Type B pancreatic cell (in vitro differentiated cells): ENCODE measurements at regions not wholly inside any gene's neighbourhood (a gene's known extent, or its start where the extent isn't known, plus 50 kb on each side); places are given as distances from the start of the nearest gene placed in this dataset.
A peak's percentile ranks its signal among the peaks of the same experiment; 100 is the strongest.

Experiments used
- DNase-seq: peaks from one replicate; pipeline ENCODE4 v3.0.0; 2021; ENCODE audit warnings: mixed read lengths; ENCODE audit not compliant: unreplicated experiment; ENCODE audit errors: extremely low spot score
- H3K27ac Mint-ChIP-seq: 2 replicates; pipeline ENCODE4 v1.8.0; 2021; ENCODE audit warnings: mild to moderate bottlenecking, mixed read lengths
- H3K27me3 Mint-ChIP-seq: 2 replicates; pipeline ENCODE4 v1.8.0; 2021; ENCODE audit warnings: mixed read lengths
- H3K36me3 Mint-ChIP-seq: 2 replicates; pipeline ENCODE4 v1.8.0; 2021; ENCODE audit warnings: mixed read lengths
- H3K4me1 Mint-ChIP-seq: one replicate; pipeline ENCODE4 v1.8.0; 2021; ENCODE audit warnings: mixed read lengths; ENCODE audit not compliant: unreplicated experiment
- H3K4me3 Mint-ChIP-seq: 2 replicates; pipeline ENCODE4 v1.8.0; 2021; ENCODE audit warnings: mild to moderate bottlenecking, mixed read lengths
- H3K9me3 Mint-ChIP-seq: 2 replicates; pipeline ENCODE4 v1.8.0; 2021; ENCODE audit warnings: mixed read lengths
- CTCF ChIP-seq: fragments of 200-600 bp; sonication (generic); conservative IDR thresholded peaks from 2 replicates; pipeline ENCODE4 v1.5.0; 2021; ENCODE audit warnings: antibody characterized with exemption, mild to moderate bottlenecking

- Mint-ChIP-seq H3K4me3 (peak overlapping the region; percentile 51), H3K27me3 (no peaks in the 10 kb centered on the region), H3K36me3 (no peaks in the 10 kb centered on the region), H3K4me1 (peaks cover 16% of the 10 kb centered on the region), H3K27ac (peak overlapping the region; percentile 89), H3K9me3 (peaks cover 9% of the 10 kb centered on the region)
- DNase-seq = no peak
- TF ChIP-seq CTCF = no peak
These were observed 404.6 kb downstream of the MED13L start for GRCh38 chr12:115872919-115873357.

GRCh38 chr12:115872212-115872611, 405.3 kb downstream of the MED13L start:
- Mint-ChIP-seq H3K36me3 (no peaks in the 10 kb centered on the region), H3K4me3 (peak overlapping the region; percentile 51), H3K9me3 (peaks cover 9% of the 10 kb centered on the region), H3K4me1 (peaks cover 16% of the 10 kb centered on the region), H3K27me3 (no peaks in the 10 kb centered on the region), H3K27ac (peak overlapping the region; percentile 89)
- no peak for DNase-seq
- no peak for TF ChIP-seq CTCF

- Mint-ChIP-seq H3K9me3 (peaks cover 4% of the 10 kb centered on the region), H3K4me1 (peaks cover 16% of the 10 kb centered on the region), H3K27me3 (no peaks in the 10 kb centered on the region), H3K36me3 (no peaks in the 10 kb centered on the region), H3K4me3 (no peak overlapping the region), H3K27ac (peak overlapping the region; percentile 89)
- TF ChIP-seq CTCF = peak; percentile 75
- no peak for DNase-seq
These were observed 405.8 kb downstream of the MED13L start for GRCh38 chr12:115871714-115872113.

- no peaks in the 10 kb centered on the region for H3K27me3 Mint-ChIP-seq
- H3K4me1 Mint-ChIP-seq = peaks cover 16% of the 10 kb centered on the region
- no peak for DNase-seq
- no peak for TF ChIP-seq CTCF
- peak overlapping the region; percentile 89 for H3K27ac Mint-ChIP-seq
- H3K9me3 Mint-ChIP-seq = peaks cover 4% of the 10 kb centered on the region
- H3K36me3 Mint-ChIP-seq = no peaks in the 10 kb centered on the region
- H3K4me3 Mint-ChIP-seq = peak overlapping the region; percentile 47
These were observed 407.0 kb downstream of the MED13L start for GRCh38 chr12:115870510-115870909.

- Mint-ChIP-seq H3K36me3 (no peaks in the 10 kb centered on the region), H3K27me3 (no peaks in the 10 kb centered on the region), H3K27ac (peak overlapping the region; percentile 65), H3K9me3 (peaks cover 4% of the 10 kb centered on the region), H3K4me1 (peaks cover 16% of the 10 kb centered on the region), H3K4me3 (peak overlapping the region; percentile 47)
- TF ChIP-seq CTCF = no peak
- no peak for DNase-seq
These were observed 407.5 kb downstream of the MED13L start for GRCh38 chr12:115870021-115870420.

- Mint-ChIP-seq H3K27me3 (no peaks in the 10 kb centered on the region), H3K4me1 (peaks cover 16% of the 10 kb centered on the region), H3K4me3 (peak overlapping the region; percentile 47), H3K36me3 (no peaks in the 10 kb centered on the region), H3K9me3 (peaks cover 4% of the 10 kb centered on the region), H3K27ac (peak overlapping the region; percentile 65)
- no peak for DNase-seq
- no peak for TF ChIP-seq CTCF
These were observed 407.9 kb downstream of the MED13L start for GRCh38 chr12:115869604-115870003.
